ENCODE measurements at regions not wholly inside any gene's neighbourhood (a gene's known extent, or its start where the extent isn't known, plus 50 kb on each side); places are given as distances from the start of the nearest gene placed in this dataset.

GRCh38 chr10:131402771-131403650 is 91.5 kb upstream of the TCERG1L start:
- in situ Hi-C loops (cut with MboI) (no loop called here), intact Hi-C loops (cut with micrococcal nuclease; ENCODE audit: unreplicated experiment) (no loop called here)
- no peaks in the 10 kb centered on the region for H4K20me1 ChIP-seq (ENCODE audit: control insufficient read depth, insufficient read depth)
- RAD21 ChIA-PET (ENCODE audit: unreplicated experiment): no interaction called here
- SMC1A ChIA-PET (ENCODE audit: uncharacterized antibody, unreplicated experiment): interaction anchor here (0.8 kb wide), 1 partner anchor 15 kb away, joined by 3 read pairs; no protein-coding TSS in a partner anchor
- BruUV-seq (replicated peaks): no TSS peak
- no peak overlapping the region for H3K4me2 ChIP-seq (ENCODE audit: control insufficient read depth, insufficient read depth)
- CTCF ChIA-PET: no interaction called here
- H3K27ac ChIP-seq (ENCODE audit: control insufficient read depth, insufficient read depth): no peak overlapping the region
- H3K79me2 ChIP-seq (ENCODE audit: control insufficient read depth, insufficient read depth, low read length): no peaks in the 10 kb centered on the region
- H3K9me3 ChIP-seq (replicated peaks; ENCODE audit: control insufficient read depth, insufficient read depth, low read length): no peaks in the 10 kb centered on the region
- H3K4me3 ChIP-seq: no peak overlapping the region
- ATAC-seq (no peak), DNase-seq (ENCODE audit: low read depth, low spot score) (no peak), FAIRE-seq (no peak)
- POLR2A ChIA-PET: no interaction called here
- no peaks in the 10 kb centered on the region for H3K36me3 ChIP-seq (ENCODE audit: control insufficient read depth in 2 of 2, insufficient read depth in 2 of 2, low read length in 1 of 2)
- H2AFZ ChIP-seq (ENCODE audit: control insufficient read depth, low read depth, low read length): no peak overlapping the region
- no peak overlapping the region for H3K9ac ChIP-seq (ENCODE audit: control insufficient read depth, insufficient read depth, low read length)
- H3K4me1 ChIP-seq (ENCODE audit: control insufficient read depth, insufficient read depth, low read length): no peaks in the 10 kb centered on the region
- no peaks in the 10 kb centered on the region for H3K27me3 ChIP-seq (replicated peaks in 1 of 2; ENCODE audit: control insufficient read depth in 2 of 2, insufficient read depth in 2 of 2, low read length in 1 of 2)
- WGBS (ENCODE audit: insufficient coverage, insufficient replicate concordance, low lambda C conversion rate, missing lambda C conversion rate): 49% methylated on average over 32 of the region's 36 CpGs
- TF ChIP-seq ZBTB40 (IDR thresholded peaks at IDR 0.05; ENCODE audit: borderline replicate concordance) (no peak), SMAD1 (IDR thresholded peaks at IDR 0.05; ENCODE audit: low read depth, partially characterized antibody) (no peak), ZNF384 (IDR thresholded peaks at IDR 0.05; ENCODE audit: borderline replicate concordance, low read depth, low read length) (no peak), EP300 (IDR thresholded peaks at IDR 0.05; ENCODE audit: borderline replicate concordance in 1 of 2, control insufficient read depth in 1 of 2, low read depth in 2 of 2, low read length in 2 of 2) (no peak), E2F8 (IDR thresholded peaks at IDR 0.05; ENCODE audit: low read depth, partially characterized antibody) (no peak), KAT2A (conservative IDR thresholded peaks at IDR 0.05; ENCODE audit: control insufficient read depth, low read depth, low read length) (no peak), E4F1 (IDR thresholded peaks at IDR 0.05; ENCODE audit: borderline replicate concordance, partially characterized antibody) (no peak), SP1 (IDR thresholded peaks at IDR 0.05; ENCODE audit: low read depth, low read length) (no peak), SIN3A (IDR thresholded peaks at IDR 0.05; ENCODE audit: low read depth, low read length) (no peak), CHD2 (IDR thresholded peaks at IDR 0.05; ENCODE audit: borderline replicate concordance, low read depth, low read length) (no peak), CBFB (IDR thresholded peaks at IDR 0.05; ENCODE audit: low read depth) (no peak)
